Esophagus muscularis mucosa (tissue), 4 donors: ENCODE measurements at regions not wholly inside any gene's neighbourhood (a gene's known extent, or its start where the extent isn't known, plus 50 kb on each side); places are given as distances from the start of the nearest gene placed in this dataset.
A peak's percentile ranks its signal among the peaks of the same experiment; 100 is the strongest.

Source experiments
- DNase-seq: peaks from one replicate; pipeline ENCODE4 v3.0.0-alpha.2; 2017; ENCODE audit errors: extremely low spot score
- H3K27ac ChIP-seq, 4 donors: fragments of 200-600 bp; sonication (generic); replicated peaks in 1 of 4; 1 replicate in 3 of 4; 2 replicates in 1 of 4; pipeline ENCODE4 v1.5.1; 2016 to 2019; ENCODE audit warnings: mild to moderate bottlenecking in 1 of 4
- H3K27me3 ChIP-seq, 4 donors: fragments of 200-600 bp; sonication (generic); one replicate each; pipeline versions ENCODE4 v1.5.1 to v1.6.0; 2016 to 2019
- H3K36me3 ChIP-seq, 4 donors: fragments of 200-600 bp; sonication (generic); one replicate each; pipeline ENCODE4 v1.5.1; 2016 to 2019
- H3K4me1 ChIP-seq, 4 donors: fragments of 200-600 bp; sonication (generic); one replicate each; pipeline ENCODE4 v1.5.1; 2016 to 2019
- H3K4me3 ChIP-seq, 4 donors: fragments of 200-600 bp; sonication (generic); 1 replicate in 2 of 4; 2 replicates in 2 of 4; pipeline ENCODE4 v1.5.1; 2016 to 2019; ENCODE audit warnings: mild to moderate bottlenecking in 4 of 4, moderate library complexity in 1 of 4
- H3K9me3 ChIP-seq, 4 donors: fragments of 200-600 bp; sonication (generic); 1 replicate in 3 of 4; 2 replicates in 1 of 4; pipeline ENCODE4 v1.5.1; 2016 to 2019
- CTCF ChIP-seq, 3 experiments: fragments of 200-600 bp in 2 of 3; fragments of 450-650 bp in 1 of 3; sonication (generic) in 2 of 3; IDR thresholded peaks; one replicate each; pipeline ENCODE4 v1.5.1; 2017 to 2019; ENCODE audit warnings: antibody characterized with exemption in 3 of 3, mild to moderate bottlenecking in 2 of 3, moderate library complexity in 1 of 3
- EP300 ChIP-seq: sonication (generic); formaldehyde crosslinking; IDR thresholded peaks from one replicate; pipeline ENCODE4 v1.6.1; 2017; ENCODE audit warnings: antibody characterized with exemption
- POLR2A ChIP-seq: fragments of 450-650 bp; IDR thresholded peaks from one replicate; pipeline ENCODE4 v1.6.1; 2017; ENCODE audit warnings: antibody characterized with exemption, moderate library complexity, mild to moderate bottlenecking, low read depth
- POLR2AphosphoS5 ChIP-seq, 2 donors: sonication (generic); formaldehyde crosslinking; IDR thresholded peaks; one replicate each; pipeline ENCODE4 v1.6.1; 2017; ENCODE audit warnings: antibody characterized with exemption in 2 of 2
- WGBS: methylation state at CpG from one replicate; pipeline ENCODE4 v1.1.5; 2018; 5-methylcytosine and 5-hydroxymethylcytosine counted together
- intact Hi-C: fragments of 100-400 bp; cut with DNase I; formaldehyde crosslinking; loops from one replicate; pipeline ENCODE4 v1.15.1; 2023

GRCh38 chr11:86150847-86151173, 81.9 kb upstream of the PICALM start:
- Histone ChIP-seq H3K27ac (peak overlapping the region; percentile 74 to 83 (median 78)), H3K9me3 (no peaks in the 10 kb centered on the region), H3K36me3 (no peaks in the 10 kb centered on the region), H3K4me3 (no peak overlapping the region), H3K4me1 (peaks cover 28 to 44% (median 38%) of the 10 kb centered on the region in 4 donors), H3K27me3 (no peaks in the 10 kb centered on the region)
- no peak for DNase-seq
- 69% methylated on average over 2 of the region's 2 CpGs for WGBS
- intact Hi-C loops, result loop anchor here (1.0 kb wide), 1 partner anchor 32 kb away; no protein-coding TSS in a partner anchor
- no peak for TF ChIP-seq EP300
- no peak for TF ChIP-seq POLR2AphosphoS5 (IDR thresholded peaks at IDR 0.05)
- TF ChIP-seq CTCF (IDR thresholded peaks at IDR 0.05), result no peak
- TF ChIP-seq POLR2A, result no peak

- H3K9me3 ChIP-seq, result no peaks in the 10 kb centered on the region
- no peak overlapping the region for H3K4me3 ChIP-seq
- no peak for DNase-seq
- H3K27ac ChIP-seq, result peak overlapping the region in 1 of 4 donors; percentile 74
- no peaks in the 10 kb centered on the region for H3K36me3 ChIP-seq
- TF ChIP-seq POLR2A (no peak), CTCF (IDR thresholded peaks at IDR 0.05) (no peak), EP300 (no peak), POLR2AphosphoS5 (IDR thresholded peaks at IDR 0.05) (no peak)
- intact Hi-C loops, result no loop called here
- peaks cover 28 to 44% (median 38%) of the 10 kb centered on the region in 4 donors for H3K4me1 ChIP-seq
- no peaks in the 10 kb centered on the region for H3K27me3 ChIP-seq
- 49% methylated on average over 2 of the region's 2 CpGs for WGBS
These were observed 80.9 kb upstream of the PICALM start for GRCh38 chr11:86149792-86150191.

- H3K27me3 ChIP-seq, result no peaks in the 10 kb centered on the region
- intact Hi-C loops, result no loop called here
- H3K36me3 ChIP-seq, result no peaks in the 10 kb centered on the region
- no peak for DNase-seq
- H3K9me3 ChIP-seq, result no peaks in the 10 kb centered on the region
- H3K27ac ChIP-seq, result no peak overlapping the region
- H3K4me3 ChIP-seq, result no peak overlapping the region
- TF ChIP-seq POLR2AphosphoS5 (IDR thresholded peaks at IDR 0.05) (no peak), CTCF (IDR thresholded peaks at IDR 0.05) (no peak), EP300 (no peak), POLR2A (no peak)
- 95% methylated on average over 3 of the region's 3 CpGs for WGBS
- H3K4me1 ChIP-seq, result peaks cover 30 to 43% (median 38%) of the 10 kb centered on the region in 4 donors
These were observed 79.5 kb upstream of the PICALM start for GRCh38 chr11:86148345-86148747.

- Histone ChIP-seq H3K27ac (no peak overlapping the region), H3K27me3 (no peaks in the 10 kb centered on the region), H3K4me1 (peaks cover 21 to 30% (median 25%) of the 10 kb centered on the region in 4 donors), H3K4me3 (no peak overlapping the region), H3K36me3 (no peaks in the 10 kb centered on the region), H3K9me3 (no peaks in the 10 kb centered on the region)
- no peak for DNase-seq
- TF ChIP-seq CTCF (IDR thresholded peaks at IDR 0.05) (no peak), POLR2AphosphoS5 (IDR thresholded peaks at IDR 0.05) (no peak), EP300 (no peak), POLR2A (no peak)
- intact Hi-C loops, result no loop called here
- WGBS, result 71% methylated on average over 3 of the region's 3 CpGs
These were observed 78.1 kb upstream of the PICALM start for GRCh38 chr11:86147004-86147403.

- Histone ChIP-seq H3K27ac (no peak overlapping the region), H3K36me3 (no peaks in the 10 kb centered on the region), H3K4me3 (no peak overlapping the region), H3K27me3 (no peaks in the 10 kb centered on the region), H3K9me3 (no peaks in the 10 kb centered on the region), H3K4me1 (peaks cover 7 to 22% (median 12%) of the 10 kb centered on the region in 4 donors)
- TF ChIP-seq EP300 (no peak), POLR2AphosphoS5 (IDR thresholded peaks at IDR 0.05) (no peak), POLR2A (no peak)
- DNase-seq, result no peak
- WGBS, result 98% methylated on average over 5 of the region's 5 CpGs
- intact Hi-C loops, result no loop called here
These were observed 76.7 kb upstream of the PICALM start for GRCh38 chr11:86145439-86146156.
